DND-41 (cell line): ENCODE measurements at regions not wholly inside any gene's neighbourhood (a gene's known extent, or its start where the extent isn't known, plus 50 kb on each side); places are given as distances from the start of the nearest gene placed in this dataset.

ENCODE experiments used
- ATAC-seq: fragments of 200-7000 bp; cut with Tn5 transposase; 3 replicates; pipeline ENCODE4 v1.9.1; 2021; ENCODE audit warnings: low read depth; ENCODE audit not compliant: insufficient read depth
- DNase-seq: peaks from one replicate; pipeline ENCODE4 v3.0.0-alpha.2; 2020
- H2AFZ ChIP-seq: 2 replicates; pipeline ENCODE4 v1.6.0; 2012; ENCODE audit warnings: low read depth, low read length
- H3K27ac ChIP-seq: 2 replicates; pipeline ENCODE4 v1.5.1; 2012; ENCODE audit warnings: low read length, inconsistent platforms
- H3K27me3 ChIP-seq: fragments of 200-600 bp; sonication (generic); 2 replicates; pipeline ENCODE4 v1.6.0; 2012; ENCODE audit warnings: low read length, mild to moderate bottlenecking, inconsistent platforms; ENCODE audit not compliant: insufficient read depth, poor library complexity
- H3K36me3 ChIP-seq: 2 replicates; pipeline ENCODE4 v1.5.1; 2012; ENCODE audit warnings: low read length, inconsistent platforms; ENCODE audit not compliant: insufficient read depth
- H3K4me1 ChIP-seq: 2 replicates; pipeline ENCODE4 v1.5.1; 2012; ENCODE audit warnings: mild to moderate bottlenecking, low read length; ENCODE audit not compliant: insufficient read depth
- H3K4me2 ChIP-seq: 2 replicates; pipeline ENCODE4 v1.6.0; 2012; ENCODE audit warnings: mild to moderate bottlenecking, moderate library complexity, low read length, inconsistent platforms; ENCODE audit not compliant: insufficient read depth
- H3K4me3 ChIP-seq, 2 experiments: fragments of 200-600 bp in 1 of 2; shearing (Covaris generic) in 1 of 2; 2 replicates each; pipeline ENCODE4 v1.5.1; 2012 to 2016; ENCODE audit warnings: inconsistent platforms in 2 of 2, low read length in 2 of 2, mild to moderate bottlenecking in 2 of 2, low read depth in 1 of 2, moderate library complexity in 1 of 2
- H3K79me2 ChIP-seq: 2 replicates; pipeline ENCODE4 v1.6.0; 2012; ENCODE audit warnings: low read length, inconsistent platforms; ENCODE audit not compliant: insufficient read depth
- H3K9ac ChIP-seq: 2 replicates; pipeline ENCODE4 v1.6.0; 2012; ENCODE audit warnings: low read depth, mild to moderate bottlenecking, inconsistent platforms, low read length, moderate library complexity
- H3K9me3 ChIP-seq: 2 replicates; pipeline ENCODE4 v1.5.1; 2012; ENCODE audit warnings: low read length, moderate library complexity, mild to moderate bottlenecking, inconsistent platforms; ENCODE audit not compliant: insufficient read depth, severe bottlenecking
- H4K20me1 ChIP-seq: 2 replicates; pipeline ENCODE4 v1.6.0; 2012; ENCODE audit warnings: low read length; ENCODE audit not compliant: insufficient read depth
- EZH2 ChIP-seq: IDR thresholded peaks from 3 replicates; pipeline ENCODE4 v1.6.1; 2012; ENCODE audit warnings: borderline replicate concordance, low read depth, mild to moderate bottlenecking, moderate library complexity, low read length, inconsistent platforms; ENCODE audit not compliant: severe bottlenecking
- TF ChIP-seq, protein P1 (sequence below): IDR thresholded peaks from 2 replicates; pipeline ENCODE4 v1.5.1; 2012; ENCODE audit warnings: borderline replicate concordance, low read length, moderate library complexity, mild to moderate bottlenecking; ENCODE audit not compliant: poor library complexity, severe bottlenecking; ENCODE audit errors: extremely low read depth

DNA sequence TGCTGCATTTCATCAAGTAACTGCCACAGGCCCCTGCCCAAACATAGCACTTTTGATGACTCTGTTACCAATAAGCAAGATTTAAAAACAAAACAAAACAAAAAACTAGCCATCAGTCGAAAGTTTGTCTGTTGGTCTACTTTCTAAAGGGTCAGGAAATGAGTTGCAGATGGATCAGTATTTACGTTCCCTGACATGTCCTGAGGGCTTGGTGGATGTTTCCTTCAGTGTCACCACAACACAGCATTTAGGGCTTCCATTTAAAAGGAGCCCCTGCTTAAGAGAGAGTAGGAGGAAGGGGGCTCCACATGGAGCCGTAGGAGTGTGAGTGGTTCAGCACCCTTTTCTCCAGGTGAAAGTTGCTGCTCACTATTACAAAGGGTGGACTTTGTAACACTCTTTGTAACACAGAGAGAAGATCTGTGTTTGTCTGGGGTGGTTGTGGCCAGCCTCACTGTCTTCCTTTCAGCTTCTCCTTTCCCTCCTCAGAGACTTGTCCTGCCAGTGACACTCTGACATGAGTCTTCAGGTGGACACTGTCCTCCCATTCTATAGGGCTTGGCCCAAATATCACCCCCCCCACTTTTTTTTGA lies 167.5 kb upstream of the PDE5A start:
- Histone ChIP-seq H3K4me2 (no peak overlapping the region), H3K9me3 (no peaks in the 10 kb centered on the region), H3K79me2 (no peaks in the 10 kb centered on the region), H3K4me1 (no peaks in the 10 kb centered on the region), H4K20me1 (no peaks in the 10 kb centered on the region), H3K36me3 (no peaks in the 10 kb centered on the region), H3K27me3 (no peaks in the 10 kb centered on the region), H2AFZ (no peak overlapping the region), H3K4me3 (no peak overlapping the region), H3K27ac (no peak overlapping the region), H3K9ac (no peak overlapping the region)
- no peak for ATAC-seq
- DNase-seq, result no peak
- TF ChIP-seq, protein P1, sequence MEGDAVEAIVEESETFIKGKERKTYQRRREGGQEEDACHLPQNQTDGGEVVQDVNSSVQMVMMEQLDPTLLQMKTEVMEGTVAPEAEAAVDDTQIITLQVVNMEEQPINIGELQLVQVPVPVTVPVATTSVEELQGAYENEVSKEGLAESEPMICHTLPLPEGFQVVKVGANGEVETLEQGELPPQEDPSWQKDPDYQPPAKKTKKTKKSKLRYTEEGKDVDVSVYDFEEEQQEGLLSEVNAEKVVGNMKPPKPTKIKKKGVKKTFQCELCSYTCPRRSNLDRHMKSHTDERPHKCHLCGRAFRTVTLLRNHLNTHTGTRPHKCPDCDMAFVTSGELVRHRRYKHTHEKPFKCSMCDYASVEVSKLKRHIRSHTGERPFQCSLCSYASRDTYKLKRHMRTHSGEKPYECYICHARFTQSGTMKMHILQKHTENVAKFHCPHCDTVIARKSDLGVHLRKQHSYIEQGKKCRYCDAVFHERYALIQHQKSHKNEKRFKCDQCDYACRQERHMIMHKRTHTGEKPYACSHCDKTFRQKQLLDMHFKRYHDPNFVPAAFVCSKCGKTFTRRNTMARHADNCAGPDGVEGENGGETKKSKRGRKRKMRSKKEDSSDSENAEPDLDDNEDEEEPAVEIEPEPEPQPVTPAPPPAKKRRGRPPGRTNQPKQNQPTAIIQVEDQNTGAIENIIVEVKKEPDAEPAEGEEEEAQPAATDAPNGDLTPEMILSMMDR, result no peak
- no peak for TF ChIP-seq EZH2

DNA sequence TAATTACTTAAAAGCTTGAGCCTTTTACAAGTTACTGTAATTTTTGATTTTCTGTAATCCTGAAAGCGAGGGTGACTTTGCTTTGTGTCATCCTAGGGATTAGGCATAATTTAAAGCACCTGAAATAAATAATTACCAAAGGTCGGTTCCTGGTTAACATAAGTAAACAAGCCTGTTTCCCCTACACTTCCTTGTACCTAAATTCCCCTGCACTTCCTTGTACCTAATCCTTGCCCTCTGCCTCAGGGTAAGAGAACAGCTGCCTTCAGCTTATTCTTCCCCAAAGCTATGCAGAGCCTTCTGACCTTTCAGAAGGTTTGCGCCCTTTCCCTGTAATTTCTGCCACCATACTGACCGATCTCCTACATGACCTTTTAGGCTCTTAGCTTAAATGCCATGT lies 166.1 kb upstream of the PDE5A start:
- no peak overlapping the region for H3K27ac ChIP-seq
- H3K79me2 ChIP-seq, result no peaks in the 10 kb centered on the region
- H4K20me1 ChIP-seq, result no peaks in the 10 kb centered on the region
- no peaks in the 10 kb centered on the region for H3K4me1 ChIP-seq
- H3K4me3 ChIP-seq, result no peak overlapping the region
- TF ChIP-seq EZH2, result no peak
- TF ChIP-seq, protein P1, result no peak
- H3K9me3 ChIP-seq, result no peaks in the 10 kb centered on the region
- no peak for ATAC-seq
- H3K9ac ChIP-seq, result no peak overlapping the region
- H2AFZ ChIP-seq, result no peak overlapping the region
- no peak overlapping the region for H3K4me2 ChIP-seq
- no peaks in the 10 kb centered on the region for H3K27me3 ChIP-seq
- H3K36me3 ChIP-seq, result no peaks in the 10 kb centered on the region
- no peak for DNase-seq

DNA sequence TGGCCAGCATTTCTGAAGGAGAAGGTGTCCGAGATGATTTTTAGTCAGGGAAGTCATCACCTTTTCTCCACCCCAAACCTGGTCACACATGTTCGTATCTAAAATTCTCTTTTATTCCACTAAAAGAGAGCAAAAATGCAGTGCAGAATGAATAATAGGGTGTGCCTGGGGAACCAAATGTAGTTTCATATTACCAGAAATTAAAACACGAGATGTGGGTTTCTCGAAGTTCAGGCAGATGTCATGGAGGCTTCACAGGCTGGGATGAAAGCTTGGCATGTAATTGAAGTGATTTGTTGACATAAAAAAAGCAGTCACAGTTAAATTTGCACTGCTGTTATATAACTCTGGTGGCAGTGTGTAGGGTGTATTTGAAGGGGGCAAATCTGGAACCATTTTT lies 165.5 kb upstream of the PDE5A start:
- H3K27ac ChIP-seq, result no peak overlapping the region
- ATAC-seq, result no peak

More for the DNA sequence above, 165.5 kb upstream of the PDE5A start:
- Histone ChIP-seq H3K9ac (no peak overlapping the region), H3K4me1 (no peaks in the 10 kb centered on the region), H3K4me2 (no peak overlapping the region), H3K9me3 (no peaks in the 10 kb centered on the region), H3K36me3 (no peaks in the 10 kb centered on the region), H2AFZ (no peak overlapping the region), H3K27me3 (no peaks in the 10 kb centered on the region), H4K20me1 (no peaks in the 10 kb centered on the region), H3K4me3 (no peak overlapping the region), H3K79me2 (no peaks in the 10 kb centered on the region)
- TF ChIP-seq, protein P1, result no peak
- TF ChIP-seq EZH2, result no peak
- DNase-seq, result no peak
